ENCODE measurements at regions not wholly inside any gene's neighbourhood (a gene's known extent, or its start where the extent isn't known, plus 50 kb on each side); places are given as distances from the start of the nearest gene placed in this dataset.

GRCh38 chr3:30513374-30514152, 92.8 kb upstream of the TGFBR2 start:
- Histone ChIP-seq H4K20me1 (ENCODE audit: control insufficient read depth, extremely low read depth, insufficient read depth, low read length) (no peaks in the 10 kb centered on the region), H3K9ac (ENCODE audit: insufficient read depth, low read length) (no peak overlapping the region), H3K36me3 (ENCODE audit: control insufficient read depth, insufficient read depth, low read length) (no peaks in the 10 kb centered on the region), H3K79me2 (ENCODE audit: control insufficient read depth, insufficient read depth, low read length) (no peaks in the 10 kb centered on the region), H3K4me1 (ENCODE audit: control insufficient read depth, extremely low read depth, insufficient read depth, low read length) (peaks cover 8% of the 10 kb centered on the region), H2AFZ (ENCODE audit: low read length) (no peak overlapping the region), H3K4me3 (replicated peaks in 1 of 4; ENCODE audit: control extremely low read depth in 1 of 4, insufficient read depth in 1 of 4, low read depth in 3 of 4, low read length in 4 of 4) (no peak overlapping the region), H3K27me3 (ENCODE audit: control insufficient read depth, insufficient read depth, low read length) (no peaks in the 10 kb centered on the region), H3K9me3 (ENCODE audit: control insufficient read depth, insufficient read depth, low read depth, low read length) (no peaks in the 10 kb centered on the region), H3K4me2 (ENCODE audit: extremely low read depth, insufficient read depth, low read length) (no peak overlapping the region), H3K27ac (ENCODE audit: insufficient read depth, low read length) (no peak overlapping the region)
- no peak for DNase-seq (ENCODE audit: low read depth in 2 of 2)
- TF ChIP-seq EZH2 (IDR thresholded peaks at IDR 0.05; ENCODE audit: low read length, missing control alignments): no peak
- TF ChIP-seq, protein P1, sequence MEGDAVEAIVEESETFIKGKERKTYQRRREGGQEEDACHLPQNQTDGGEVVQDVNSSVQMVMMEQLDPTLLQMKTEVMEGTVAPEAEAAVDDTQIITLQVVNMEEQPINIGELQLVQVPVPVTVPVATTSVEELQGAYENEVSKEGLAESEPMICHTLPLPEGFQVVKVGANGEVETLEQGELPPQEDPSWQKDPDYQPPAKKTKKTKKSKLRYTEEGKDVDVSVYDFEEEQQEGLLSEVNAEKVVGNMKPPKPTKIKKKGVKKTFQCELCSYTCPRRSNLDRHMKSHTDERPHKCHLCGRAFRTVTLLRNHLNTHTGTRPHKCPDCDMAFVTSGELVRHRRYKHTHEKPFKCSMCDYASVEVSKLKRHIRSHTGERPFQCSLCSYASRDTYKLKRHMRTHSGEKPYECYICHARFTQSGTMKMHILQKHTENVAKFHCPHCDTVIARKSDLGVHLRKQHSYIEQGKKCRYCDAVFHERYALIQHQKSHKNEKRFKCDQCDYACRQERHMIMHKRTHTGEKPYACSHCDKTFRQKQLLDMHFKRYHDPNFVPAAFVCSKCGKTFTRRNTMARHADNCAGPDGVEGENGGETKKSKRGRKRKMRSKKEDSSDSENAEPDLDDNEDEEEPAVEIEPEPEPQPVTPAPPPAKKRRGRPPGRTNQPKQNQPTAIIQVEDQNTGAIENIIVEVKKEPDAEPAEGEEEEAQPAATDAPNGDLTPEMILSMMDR (conservative IDR thresholded peaks at IDR 0.05 in 1 of 2, IDR thresholded peaks at IDR 0.05 in 1 of 2; ENCODE audit: low read depth in 1 of 2, low read length in 2 of 2): no peak

GRCh38 chr3:30516238-30516637, 90.2 kb upstream of the TGFBR2 start:
- H4K20me1 ChIP-seq (ENCODE audit: control insufficient read depth, extremely low read depth, insufficient read depth, low read length): no peaks in the 10 kb centered on the region
- no peaks in the 10 kb centered on the region for H3K27me3 ChIP-seq (ENCODE audit: control insufficient read depth, insufficient read depth, low read length)
- no peak overlapping the region for H3K4me2 ChIP-seq (ENCODE audit: extremely low read depth, insufficient read depth, low read length)

DNA sequence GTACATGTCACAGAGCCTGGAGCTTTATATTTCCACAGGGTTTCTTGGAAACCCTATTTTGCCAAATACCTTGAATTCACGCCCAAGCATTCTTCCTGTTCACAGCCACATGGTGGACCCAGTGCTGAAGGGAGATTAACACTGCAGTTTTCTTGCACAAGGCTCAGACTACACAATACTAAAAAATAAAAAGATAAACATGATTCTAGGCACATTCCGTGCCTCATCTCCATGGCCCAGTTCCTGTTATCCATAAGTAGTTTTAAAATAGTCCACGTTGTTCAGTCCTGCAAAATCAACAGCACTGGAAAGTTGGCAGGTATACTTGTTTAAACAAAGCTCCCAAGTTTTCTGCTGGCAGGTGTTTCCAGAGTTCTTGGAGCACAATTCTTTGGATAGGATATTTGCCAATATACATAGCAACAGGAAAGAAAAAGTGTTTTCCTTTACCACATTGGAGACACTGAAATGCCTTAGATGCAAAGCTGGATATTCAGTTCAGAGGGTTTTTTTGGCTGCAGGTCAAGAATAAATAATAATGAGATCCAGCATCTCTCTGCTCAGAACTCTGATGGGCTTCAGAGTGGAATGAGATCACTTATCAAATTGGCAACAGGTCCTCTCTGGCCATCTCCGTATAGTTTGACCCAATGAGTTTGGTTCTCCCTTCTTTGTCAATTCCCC, 88.1 kb upstream of the TGFBR2 start:
- H3K27ac ChIP-seq (ENCODE audit: insufficient read depth, low read length): no peak overlapping the region
- H3K4me2 ChIP-seq (ENCODE audit: extremely low read depth, insufficient read depth, low read length): no peak overlapping the region
- H3K4me3 ChIP-seq (replicated peaks in 1 of 4; ENCODE audit: control extremely low read depth in 1 of 4, insufficient read depth in 1 of 4, low read depth in 3 of 4, low read length in 4 of 4): no peak overlapping the region
- no peaks in the 10 kb centered on the region for H3K9me3 ChIP-seq (ENCODE audit: control insufficient read depth, insufficient read depth, low read depth, low read length)
- H3K27me3 ChIP-seq (ENCODE audit: control insufficient read depth, insufficient read depth, low read length): no peaks in the 10 kb centered on the region
- H3K9ac ChIP-seq (ENCODE audit: insufficient read depth, low read length): no peak overlapping the region
- H3K4me1 ChIP-seq (ENCODE audit: control insufficient read depth, extremely low read depth, insufficient read depth, low read length): no peaks in the 10 kb centered on the region
- no peak overlapping the region for H2AFZ ChIP-seq (ENCODE audit: low read length)
- TF ChIP-seq EZH2 (IDR thresholded peaks at IDR 0.05; ENCODE audit: low read length, missing control alignments): no peak
- TF ChIP-seq, protein P1 (conservative IDR thresholded peaks at IDR 0.05 in 1 of 2, IDR thresholded peaks at IDR 0.05 in 1 of 2; ENCODE audit: low read depth in 1 of 2, low read length in 2 of 2): no peak
- DNase-seq (ENCODE audit: low read depth in 2 of 2): peak; percentile 30 to 92
- no peaks in the 10 kb centered on the region for H3K79me2 ChIP-seq (ENCODE audit: control insufficient read depth, insufficient read depth, low read length)
- H4K20me1 ChIP-seq (ENCODE audit: control insufficient read depth, extremely low read depth, insufficient read depth, low read length): no peaks in the 10 kb centered on the region
- H3K36me3 ChIP-seq (ENCODE audit: control insufficient read depth, insufficient read depth, low read length): no peaks in the 10 kb centered on the region

More at GRCh38 chr3:30516238-30516637, 90.2 kb upstream of the TGFBR2 start:
- H3K9ac ChIP-seq (ENCODE audit: insufficient read depth, low read length): no peak overlapping the region
- H3K9me3 ChIP-seq (ENCODE audit: control insufficient read depth, insufficient read depth, low read depth, low read length): no peaks in the 10 kb centered on the region
- no peak for TF ChIP-seq EZH2 (IDR thresholded peaks at IDR 0.05; ENCODE audit: low read length, missing control alignments)
- TF ChIP-seq, protein P1 (conservative IDR thresholded peaks at IDR 0.05 in 1 of 2, IDR thresholded peaks at IDR 0.05 in 1 of 2; ENCODE audit: low read depth in 1 of 2, low read length in 2 of 2): no peak
- H3K36me3 ChIP-seq (ENCODE audit: control insufficient read depth, insufficient read depth, low read length): no peaks in the 10 kb centered on the region
- DNase-seq (ENCODE audit: low read depth in 2 of 2): peak; percentile 55 to 86
- H3K4me3 ChIP-seq (replicated peaks in 1 of 4; ENCODE audit: control extremely low read depth in 1 of 4, insufficient read depth in 1 of 4, low read depth in 3 of 4, low read length in 4 of 4): no peak overlapping the region
- peaks cover 8% of the 10 kb centered on the region for H3K4me1 ChIP-seq (ENCODE audit: control insufficient read depth, extremely low read depth, insufficient read depth, low read length)
- no peak overlapping the region for H2AFZ ChIP-seq (ENCODE audit: low read length)
- H3K79me2 ChIP-seq (ENCODE audit: control insufficient read depth, insufficient read depth, low read length): no peaks in the 10 kb centered on the region
- H3K27ac ChIP-seq (ENCODE audit: insufficient read depth, low read length): no peak overlapping the region

Measured in fibroblast of lung (primary cell).